Retinal pigment epithelial cell (primary cell): ENCODE measurements at regions not wholly inside any gene's neighbourhood (a gene's known extent, or its start where the extent isn't known, plus 50 kb on each side); places are given as distances from the start of the nearest gene placed in this dataset.

ENCODE experiments used
- DNase-seq: peaks from one replicate; pipeline ENCODE4 v3.0.0-alpha.2; 2010; ENCODE audit warnings: low read depth
- H3K4me3 ChIP-seq: 2 replicates; pipeline ENCODE4 v1.5.1; 2011; ENCODE audit warnings: mild to moderate bottlenecking, low read length, control low read depth, moderate library complexity
- TF ChIP-seq, protein P1 (sequence below): conservative IDR thresholded peaks from 2 replicates; pipeline ENCODE4 v1.5.1; 2011; ENCODE audit warnings: low read depth, low read length, control low read depth, inconsistent platforms

DNA sequence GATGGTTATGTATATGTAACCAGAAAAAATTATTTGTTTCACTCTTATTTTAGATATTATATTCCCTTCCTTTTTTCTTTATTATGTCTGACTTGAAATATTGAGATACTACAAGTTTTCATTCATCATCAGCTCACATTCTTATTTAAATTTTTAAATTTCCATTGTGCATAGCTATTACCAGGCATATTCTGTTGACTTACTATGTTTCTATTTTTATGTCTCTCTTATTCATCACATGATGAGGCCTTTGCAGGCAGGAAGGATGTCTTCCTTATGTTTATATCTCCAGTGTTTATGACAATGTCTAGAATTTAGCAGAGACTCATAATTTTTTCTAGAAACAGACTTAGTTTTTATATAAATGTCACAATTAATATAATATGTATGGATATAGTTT is 221.9 kb upstream of the KCTD3 start:
- no peak overlapping the region for H3K4me3 ChIP-seq
- no peak for DNase-seq
- TF ChIP-seq, protein P1, sequence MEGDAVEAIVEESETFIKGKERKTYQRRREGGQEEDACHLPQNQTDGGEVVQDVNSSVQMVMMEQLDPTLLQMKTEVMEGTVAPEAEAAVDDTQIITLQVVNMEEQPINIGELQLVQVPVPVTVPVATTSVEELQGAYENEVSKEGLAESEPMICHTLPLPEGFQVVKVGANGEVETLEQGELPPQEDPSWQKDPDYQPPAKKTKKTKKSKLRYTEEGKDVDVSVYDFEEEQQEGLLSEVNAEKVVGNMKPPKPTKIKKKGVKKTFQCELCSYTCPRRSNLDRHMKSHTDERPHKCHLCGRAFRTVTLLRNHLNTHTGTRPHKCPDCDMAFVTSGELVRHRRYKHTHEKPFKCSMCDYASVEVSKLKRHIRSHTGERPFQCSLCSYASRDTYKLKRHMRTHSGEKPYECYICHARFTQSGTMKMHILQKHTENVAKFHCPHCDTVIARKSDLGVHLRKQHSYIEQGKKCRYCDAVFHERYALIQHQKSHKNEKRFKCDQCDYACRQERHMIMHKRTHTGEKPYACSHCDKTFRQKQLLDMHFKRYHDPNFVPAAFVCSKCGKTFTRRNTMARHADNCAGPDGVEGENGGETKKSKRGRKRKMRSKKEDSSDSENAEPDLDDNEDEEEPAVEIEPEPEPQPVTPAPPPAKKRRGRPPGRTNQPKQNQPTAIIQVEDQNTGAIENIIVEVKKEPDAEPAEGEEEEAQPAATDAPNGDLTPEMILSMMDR = no peak

DNA sequence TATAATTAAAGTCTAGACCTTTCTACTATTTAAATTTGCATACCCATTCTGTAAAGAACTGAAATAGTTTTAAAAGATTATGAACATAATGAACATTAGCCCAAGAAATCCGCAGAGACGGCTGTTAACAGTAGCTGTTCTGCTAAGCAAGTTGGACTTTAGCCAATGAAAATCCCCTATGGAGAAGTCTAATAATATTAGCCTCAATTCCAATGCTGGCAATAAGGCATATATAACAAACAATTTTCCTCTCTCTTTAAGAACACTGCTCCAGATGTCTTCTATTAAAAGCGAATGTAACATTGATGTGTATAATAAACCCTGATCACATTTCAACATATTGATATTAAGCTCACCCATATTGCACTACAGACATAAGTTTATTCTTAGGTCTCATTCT is 221.3 kb upstream of the KCTD3 start:
- no peak overlapping the region for H3K4me3 ChIP-seq
- DNase-seq = peak; percentile 14

DNA sequence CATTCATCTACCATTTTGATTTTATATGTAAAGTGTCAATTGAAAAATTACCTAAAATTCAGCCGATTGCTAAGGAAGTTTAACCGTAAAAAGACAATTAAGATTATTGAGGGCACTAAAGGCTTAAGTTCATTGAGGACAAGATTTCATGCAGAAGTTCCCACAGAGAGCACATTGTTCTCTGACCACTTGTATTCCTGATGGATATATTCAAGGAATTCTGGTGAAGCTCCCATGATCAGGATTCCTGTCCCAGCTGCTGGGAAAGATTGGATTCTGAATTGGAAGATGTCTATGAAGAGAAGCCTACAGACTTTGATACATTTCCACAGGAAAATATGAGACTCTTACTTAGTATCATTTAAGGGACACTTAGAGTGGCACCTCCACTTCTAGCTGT is 209.2 kb upstream of the KCTD3 start:
- DNase-seq = no peak

More for the DNA sequence above, 221.3 kb upstream of the KCTD3 start:
- TF ChIP-seq, protein P1 = no peak

DNA sequence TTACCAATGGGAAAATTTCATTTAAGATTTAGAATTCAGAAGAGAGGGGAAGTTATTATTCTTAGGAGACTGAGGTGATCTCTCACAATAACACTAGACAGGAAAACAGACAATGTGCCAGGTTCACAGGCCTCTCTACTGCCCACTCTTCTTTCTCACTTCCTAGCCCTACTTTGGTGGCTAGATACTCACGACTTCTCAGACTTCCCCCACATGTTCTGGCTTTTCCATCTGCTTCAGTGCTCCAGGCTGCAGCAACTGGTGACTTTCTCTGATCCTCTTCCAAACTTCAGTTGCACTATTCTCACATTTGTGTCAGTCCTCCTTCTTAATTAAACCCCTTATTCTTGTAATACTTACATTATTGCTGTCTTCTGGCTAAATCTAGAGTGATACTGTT is 208.7 kb upstream of the KCTD3 start:
- H3K4me3 ChIP-seq = no peak overlapping the region
- DNase-seq = no peak
- TF ChIP-seq, protein P1 = no peak

More for the DNA sequence above, 209.2 kb upstream of the KCTD3 start:
- no peak overlapping the region for H3K4me3 ChIP-seq
- TF ChIP-seq, protein P1 = no peak

DNA sequence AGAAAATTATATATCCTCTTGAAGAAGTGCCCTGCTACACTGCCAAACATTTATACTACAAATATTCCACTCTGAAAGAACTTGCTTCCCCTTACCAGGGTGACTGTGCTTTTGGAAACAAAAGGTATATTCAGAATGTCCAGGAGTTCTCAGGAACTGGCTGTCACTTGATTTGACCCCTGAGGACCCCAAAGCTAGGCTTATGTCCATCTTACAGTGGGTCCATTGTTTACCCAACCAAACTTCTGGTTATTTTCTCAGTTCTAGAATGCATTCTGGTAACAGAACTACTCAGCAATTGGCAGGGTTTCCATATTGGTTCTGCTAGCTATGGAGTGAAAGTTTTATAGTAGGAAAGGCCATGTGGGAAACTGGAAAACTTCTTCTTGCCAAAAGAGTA is 207.1 kb upstream of the KCTD3 start:
- H3K4me3 ChIP-seq = no peak overlapping the region
- TF ChIP-seq, protein P1 = no peak
- DNase-seq = no peak

DNA sequence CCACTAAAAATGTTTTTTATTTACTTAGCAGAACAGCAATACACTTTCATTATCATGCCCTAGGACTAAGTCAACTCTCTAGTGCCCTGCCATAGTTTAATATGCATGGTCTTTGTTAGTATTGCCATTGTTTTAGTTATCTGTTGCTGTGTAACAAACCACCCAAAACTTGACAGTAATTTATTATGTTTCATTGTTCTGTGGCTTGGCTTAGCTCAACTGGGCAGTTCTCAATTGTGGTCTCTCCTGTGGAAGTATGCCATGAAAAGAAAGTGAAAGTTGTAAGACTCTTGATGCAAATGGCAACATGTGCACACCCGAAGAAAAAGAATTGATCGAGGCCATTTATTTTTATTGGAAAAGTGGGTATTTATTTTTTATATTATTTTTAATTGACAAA is 206.3 kb upstream of the KCTD3 start:
- H3K4me3 ChIP-seq = no peak overlapping the region
- TF ChIP-seq, protein P1 = no peak
- no peak for DNase-seq

DNA sequence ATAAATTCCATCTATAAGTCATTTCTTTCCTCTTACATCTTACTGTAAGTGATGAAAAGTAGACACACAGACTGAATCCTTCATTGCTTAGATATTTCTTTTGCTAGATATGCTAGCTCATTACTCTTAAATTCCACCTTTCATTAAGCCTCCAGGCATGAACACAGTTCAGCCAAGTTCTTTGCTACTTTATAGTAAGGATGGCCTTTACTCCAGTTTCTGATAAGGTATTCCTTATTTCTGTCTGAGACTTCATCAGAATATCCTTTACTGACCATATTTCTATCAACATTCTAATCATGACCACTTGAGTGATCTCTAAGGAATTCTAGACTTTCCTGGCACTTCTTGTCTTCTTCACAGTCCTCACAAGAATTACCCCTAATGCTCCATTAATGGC is 191.7 kb upstream of the KCTD3 start:
- peak; percentile 11 for DNase-seq
- TF ChIP-seq, protein P1 = no peak
- no peak overlapping the region for H3K4me3 ChIP-seq
